ENCODE measurements at regions not wholly inside any gene's neighbourhood (a gene's known extent, or its start where the extent isn't known, plus 50 kb on each side); places are given as distances from the start of the nearest gene placed in this dataset.

GRCh38 chr16:56097306-56097705 lies 94.0 kb upstream of the GNAO1 start:
- TF ChIP-seq, protein P1, sequence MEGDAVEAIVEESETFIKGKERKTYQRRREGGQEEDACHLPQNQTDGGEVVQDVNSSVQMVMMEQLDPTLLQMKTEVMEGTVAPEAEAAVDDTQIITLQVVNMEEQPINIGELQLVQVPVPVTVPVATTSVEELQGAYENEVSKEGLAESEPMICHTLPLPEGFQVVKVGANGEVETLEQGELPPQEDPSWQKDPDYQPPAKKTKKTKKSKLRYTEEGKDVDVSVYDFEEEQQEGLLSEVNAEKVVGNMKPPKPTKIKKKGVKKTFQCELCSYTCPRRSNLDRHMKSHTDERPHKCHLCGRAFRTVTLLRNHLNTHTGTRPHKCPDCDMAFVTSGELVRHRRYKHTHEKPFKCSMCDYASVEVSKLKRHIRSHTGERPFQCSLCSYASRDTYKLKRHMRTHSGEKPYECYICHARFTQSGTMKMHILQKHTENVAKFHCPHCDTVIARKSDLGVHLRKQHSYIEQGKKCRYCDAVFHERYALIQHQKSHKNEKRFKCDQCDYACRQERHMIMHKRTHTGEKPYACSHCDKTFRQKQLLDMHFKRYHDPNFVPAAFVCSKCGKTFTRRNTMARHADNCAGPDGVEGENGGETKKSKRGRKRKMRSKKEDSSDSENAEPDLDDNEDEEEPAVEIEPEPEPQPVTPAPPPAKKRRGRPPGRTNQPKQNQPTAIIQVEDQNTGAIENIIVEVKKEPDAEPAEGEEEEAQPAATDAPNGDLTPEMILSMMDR (IDR thresholded peaks at IDR 0.05) = no peak
- no peak for DNase-seq (ENCODE audit: low spot score)
- Histone ChIP-seq H3K4me3 (no peak overlapping the region), H3K27ac (no peak overlapping the region)

GRCh38 chr16:56094231-56094630 lies 97.1 kb upstream of the GNAO1 start:
- TF ChIP-seq, protein P1 (IDR thresholded peaks at IDR 0.05) = no peak
- H3K4me3 ChIP-seq = no peak overlapping the region
- DNase-seq (ENCODE audit: low spot score) = no peak
- no peak overlapping the region for H3K27ac ChIP-seq

- TF ChIP-seq, protein P1 (IDR thresholded peaks at IDR 0.05) = no peak
- DNase-seq (ENCODE audit: low spot score) = no peak
- no peak overlapping the region for H3K4me3 ChIP-seq
- H3K27ac ChIP-seq = no peak overlapping the region
These were observed 98.2 kb upstream of the GNAO1 start for GRCh38 chr16:56093055-56093454.

- DNase-seq (ENCODE audit: low spot score) = no peak
- Histone ChIP-seq H3K27ac (no peak overlapping the region), H3K4me3 (no peak overlapping the region)
- TF ChIP-seq, protein P1 (IDR thresholded peaks at IDR 0.05) = no peak
These were observed 101.2 kb upstream of the GNAO1 start for GRCh38 chr16:56090076-56090475.

DNA sequence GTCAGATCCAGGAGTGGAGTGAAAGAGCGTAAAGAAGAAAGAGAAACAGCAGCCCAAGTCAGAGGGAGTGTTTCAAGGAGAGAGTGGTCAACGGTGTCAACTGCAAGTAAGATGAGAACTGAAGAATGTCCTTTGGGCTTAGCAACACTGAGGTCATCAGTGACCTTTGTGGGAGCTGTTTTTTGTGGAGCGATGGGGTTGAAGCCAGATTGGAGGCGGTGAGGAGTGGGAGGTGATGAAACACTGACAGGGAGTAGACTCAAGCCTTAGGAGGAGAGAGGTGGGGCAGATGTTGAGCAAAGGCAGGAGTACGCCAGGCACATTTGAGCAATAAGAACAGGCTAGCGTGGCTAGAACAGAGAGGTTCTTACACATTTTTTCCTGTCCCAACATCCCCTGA lies 103.7 kb upstream of the GNAO1 start:
- H3K27ac ChIP-seq = no peak overlapping the region
- DNase-seq (ENCODE audit: low spot score) = no peak
- H3K4me3 ChIP-seq = no peak overlapping the region
- TF ChIP-seq, protein P1 (IDR thresholded peaks at IDR 0.05) = no peak

DNA sequence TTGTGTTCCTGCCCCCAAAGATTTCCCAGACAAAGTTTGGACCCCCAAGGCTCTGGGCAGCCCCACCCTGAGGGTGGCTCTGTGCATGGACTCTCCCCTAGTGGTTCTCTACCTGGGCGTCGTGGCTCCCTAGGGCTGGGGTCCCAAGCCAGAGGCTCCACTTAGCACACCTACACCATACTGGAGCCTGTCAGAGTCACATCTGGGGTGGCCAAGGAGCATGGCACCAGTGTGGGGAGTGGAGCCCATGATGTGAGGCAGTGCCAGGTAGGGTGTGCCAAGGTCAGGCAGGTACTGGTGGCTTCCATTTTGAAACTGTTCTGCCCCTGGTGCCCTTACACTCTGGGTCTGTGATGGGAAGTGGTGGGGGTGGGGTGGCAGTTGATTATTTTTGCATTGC lies 109.9 kb upstream of the GNAO1 start:
- DNase-seq (ENCODE audit: low spot score) = no peak
- no peak overlapping the region for H3K27ac ChIP-seq
- TF ChIP-seq, protein P1 (IDR thresholded peaks at IDR 0.05) = no peak
- no peak overlapping the region for H3K4me3 ChIP-seq

GRCh38 chr16:56075732-56076388 lies 115.4 kb upstream of the GNAO1 start:
- no peak overlapping the region for H3K27ac ChIP-seq
- H3K4me3 ChIP-seq = no peak overlapping the region
- no peak for DNase-seq (ENCODE audit: low spot score)
- TF ChIP-seq, protein P1 (IDR thresholded peaks at IDR 0.05) = no peak

All from coronary artery (tissue), 2 donors.